ENCODE measurements at regions not wholly inside any gene's neighbourhood (a gene's known extent, or its start where the extent isn't known, plus 50 kb on each side); places are given as distances from the start of the nearest gene placed in this dataset.

GRCh38 chr21:43290421-43291346 lies 121.9 kb downstream of the CRYAA start:
- Histone ChIP-seq H3K4me3 (replicated peaks in 1 of 3; ENCODE audit: insufficient read depth in 1 of 3, low read depth in 1 of 3, low read length in 3 of 3) (no peak overlapping the region), H3K27ac (ENCODE audit: insufficient read depth, low read depth, low read length) (no peak overlapping the region), H3K9ac (replicated peaks; ENCODE audit: extremely low read depth, insufficient read depth, low read length) (no peak overlapping the region), H3K27me3 (ENCODE audit: control insufficient read depth in 2 of 2, insufficient read depth in 2 of 2, low read length in 2 of 2) (no peaks in the 10 kb centered on the region), H3K9me3 (replicated peaks; ENCODE audit: control insufficient read depth, insufficient read depth, low read length) (no peaks in the 10 kb centered on the region), H2AFZ (ENCODE audit: low read depth, low read length) (no peak overlapping the region), H3K79me2 (ENCODE audit: control insufficient read depth, insufficient read depth, low read length) (no peaks in the 10 kb centered on the region), H3K4me1 (ENCODE audit: control insufficient read depth, extremely low read depth, insufficient read depth, low read length) (no peaks in the 10 kb centered on the region), H3K36me3 (ENCODE audit: control insufficient read depth in 2 of 2, extremely low read depth in 1 of 2, insufficient read depth in 2 of 2, low read length in 2 of 2) (no peaks in the 10 kb centered on the region), H4K20me1 (replicated peaks; ENCODE audit: control insufficient read depth, extremely low read depth, insufficient read depth, low read length) (no peaks in the 10 kb centered on the region), H3K9me1 (replicated peaks; ENCODE audit: control insufficient read depth, extremely low read depth, insufficient read depth, low read length) (no peaks in the 10 kb centered on the region), H3K4me2 (ENCODE audit: insufficient read depth, low read length) (no peak overlapping the region)
- dilution Hi-C loops (cut with MboI; ENCODE audit: extremely low pct_ligation_motif_present, low sequenced_read_pairs), result no loop called here
- ChIA-PET POLR2A (no interaction called here), CTCF (interaction anchor here (1.0 kb wide), 1 partner anchor 9 kb away, joined by 3 read pairs; no protein-coding TSS in a partner anchor)
- no TSS peak for BruUV-seq (replicated peaks)
- intact Hi-C loops (cut with micrococcal nuclease), result no loop called here
- no peak for DNase-seq (ENCODE audit: low read depth, low spot score)
- no peak for FAIRE-seq
- TF ChIP-seq MAX (IDR thresholded peaks at IDR 0.05; ENCODE audit: insufficient read depth, insufficient read length) (no peak), MYC (IDR thresholded peaks at IDR 0.05; ENCODE audit: low read depth, low read length) (no peak), JUN (IDR thresholded peaks at IDR 0.05; ENCODE audit: borderline replicate concordance, insufficient read depth, insufficient read length, low read depth) (no peak), POLR2A (IDR thresholded peaks at IDR 0.05; ENCODE audit: low read depth, low read length) (no peak), GATA2 (IDR thresholded peaks at IDR 0.05; ENCODE audit: insufficient read depth, insufficient read length, low read depth, low read length) (no peak), POLR2AphosphoS5 (IDR thresholded peaks at IDR 0.05; ENCODE audit: insufficient read depth, low read depth, low read length) (no peak), FOS (IDR thresholded peaks at IDR 0.05; ENCODE audit: borderline replicate concordance, insufficient read depth, low read length) (no peak), EZH2 (IDR thresholded peaks at IDR 0.05; ENCODE audit: borderline replicate concordance, low read depth, low read length, severe bottlenecking) (no peak), CTCF (IDR thresholded peaks at IDR 0.05; ENCODE audit: extremely low read depth in 1 of 2, insufficient read depth in 1 of 2, low read depth in 1 of 2, low read length in 2 of 2) (no peak)
